Neural cell (in vitro differentiated cells): ENCODE measurements at regions not wholly inside any gene's neighbourhood (a gene's known extent, or its start where the extent isn't known, plus 50 kb on each side); places are given as distances from the start of the nearest gene placed in this dataset.

ENCODE experiments used
- H2AFZ ChIP-seq: fragments of 200-600, 300-800 bp; sonication (generic), shearing (Covaris generic); 2 replicates; pipeline ENCODE4 v1.6.0; 2014; ENCODE audit warnings: low read depth, mild to moderate bottlenecking, antibody characterized with exemption, low read length, moderate library complexity
- H3F3A ChIP-seq: fragments of 200-600 bp; shearing (Covaris generic); 2 replicates; pipeline ENCODE4 v1.6.1; 2016; ENCODE audit warnings: mild to moderate bottlenecking, moderate library complexity, mixed read lengths, antibody characterized with exemption, low read length; ENCODE audit not compliant: insufficient read depth, poor library complexity, severe bottlenecking
- H3K27ac ChIP-seq: fragments of 200-600, 300-800 bp; sonication (generic), shearing (Covaris generic); 2 replicates; pipeline ENCODE4 v1.5.1; 2014; ENCODE audit warnings: mild to moderate bottlenecking, low read length, moderate library complexity
- H3K27me3 ChIP-seq: fragments of 300-800, 200-600 bp; sonication (generic), shearing (Covaris generic); 2 replicates; pipeline ENCODE4 v1.6.0; 2014; ENCODE audit warnings: mild to moderate bottlenecking, low read depth, low read length, moderate library complexity; ENCODE audit not compliant: insufficient read depth
- H3K36me3 ChIP-seq: fragments of 300-800, 200-600 bp; sonication (generic), shearing (Covaris generic); 2 replicates; pipeline ENCODE4 v1.5.1; 2014; ENCODE audit warnings: mild to moderate bottlenecking, antibody characterized with exemption, low read length, moderate library complexity; ENCODE audit not compliant: insufficient read depth
- H3K4me2 ChIP-seq: fragments of 300-800, 200-600 bp; sonication (generic), shearing (Covaris generic); 2 replicates; pipeline ENCODE4 v1.6.0; 2014; ENCODE audit warnings: mild to moderate bottlenecking, low read length
- H3K4me3 ChIP-seq: fragments of 300-800, 200-600 bp; sonication (generic), shearing (Covaris generic); 2 replicates; pipeline ENCODE4 v1.5.1; 2014; ENCODE audit warnings: mild to moderate bottlenecking, low read length, moderate library complexity
- H3K79me2 ChIP-seq: fragments of 200-600 bp; shearing (Covaris generic); replicated peaks from 2 replicates; pipeline ENCODE4 v1.6.0; 2014; ENCODE audit warnings: mild to moderate bottlenecking, low read length, moderate library complexity; ENCODE audit not compliant: insufficient read depth
- H3K9ac ChIP-seq: fragments of 300-800, 200-600 bp; sonication (generic), shearing (Covaris generic); 2 replicates; pipeline ENCODE4 v1.6.1; 2016; ENCODE audit warnings: mild to moderate bottlenecking, low read length, mixed read lengths
- H3K9me2 ChIP-seq: fragments of 200-600 bp; shearing (Covaris generic); 2 replicates; pipeline ENCODE4 v1.6.1; 2016; ENCODE audit warnings: mild to moderate bottlenecking, low read length, mixed read lengths; ENCODE audit not compliant: insufficient read depth
- H3K9me3 ChIP-seq: fragments of 200-600, 300-800 bp; sonication (generic), shearing (Covaris generic); 2 replicates; pipeline ENCODE4 v1.6.1; 2016; ENCODE audit warnings: mild to moderate bottlenecking, mixed run types, low read length, moderate library complexity, mixed read lengths
- H4K20me1 ChIP-seq: fragments of 200-600 bp; shearing (Covaris generic); 2 replicates; pipeline ENCODE4 v1.6.1; 2016; ENCODE audit warnings: mild to moderate bottlenecking, mixed run types; ENCODE audit not compliant: insufficient read depth
- EP300 ChIP-seq: fragments of 450-650 bp; conservative IDR thresholded peaks from 2 replicates; pipeline ENCODE4 v1.6.1; 2014; ENCODE audit warnings: antibody characterized with exemption, mild to moderate bottlenecking, moderate library complexity; ENCODE audit not compliant: poor library complexity, severe bottlenecking
- EZH2 ChIP-seq: fragments of 200-600, 300-800 bp; shearing (Covaris generic), sonication (generic); IDR thresholded peaks from 2 replicates; pipeline ENCODE4 v1.6.1; 2014; ENCODE audit warnings: antibody characterized with exemption, low read length, borderline replicate concordance, mild to moderate bottlenecking; ENCODE audit not compliant: insufficient read depth, poor library complexity, severe bottlenecking
- MXI1 ChIP-seq: fragments of 450-650 bp; conservative IDR thresholded peaks from 2 replicates; pipeline ENCODE4 v1.6.1; 2014; ENCODE audit warnings: antibody characterized with exemption, mild to moderate bottlenecking; ENCODE audit not compliant: poor library complexity, severe bottlenecking
- POLR2AphosphoS5 ChIP-seq: IDR thresholded peaks from 2 replicates; pipeline ENCODE4 v1.6.1; 2012
- RAD21 ChIP-seq: fragments of 450-650 bp; conservative IDR thresholded peaks from 2 replicates; pipeline ENCODE4 v1.6.1; 2014; ENCODE audit warnings: antibody characterized with exemption, mild to moderate bottlenecking, moderate library complexity
- SMC3 ChIP-seq: fragments of 450-650 bp; conservative IDR thresholded peaks from 2 replicates; pipeline ENCODE4 v1.6.1; 2014; ENCODE audit warnings: antibody characterized with exemption, mild to moderate bottlenecking, moderate library complexity; ENCODE audit not compliant: poor library complexity
- TAF1 ChIP-seq: IDR thresholded peaks from 2 replicates; pipeline ENCODE4 v1.6.1; 2012; ENCODE audit warnings: low read depth
- TF ChIP-seq, protein P1 (sequence below): fragments of 450-650 bp; IDR thresholded peaks from 2 replicates; pipeline ENCODE4 v1.5.1; 2014; ENCODE audit warnings: antibody characterized with exemption, mild to moderate bottlenecking, moderate library complexity; ENCODE audit not compliant: poor library complexity, severe bottlenecking
- TF ChIP-seq, protein P2 (sequence below): IDR thresholded peaks from 2 replicates; pipeline ENCODE4 v1.6.1; 2012; ENCODE audit warnings: borderline replicate concordance

DNA sequence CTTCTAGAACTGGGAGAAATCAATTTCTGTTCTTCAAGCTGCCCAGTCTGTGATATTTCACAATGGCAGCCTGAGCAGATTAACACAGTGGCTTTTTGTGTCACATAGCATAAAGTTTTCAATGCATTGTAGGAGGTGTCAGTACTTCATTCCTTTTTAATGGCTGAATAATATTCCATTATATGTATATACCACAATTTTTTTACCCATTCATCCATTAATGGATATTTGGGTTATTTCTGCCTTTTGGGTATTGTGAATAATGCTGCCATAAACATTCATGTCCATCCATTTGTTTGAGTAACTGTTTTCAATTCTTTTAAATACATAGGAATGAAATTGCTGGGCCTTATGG, 191.5 kb downstream of the SETD4 start:
- H2AFZ ChIP-seq = no peak overlapping the region
- no peaks in the 10 kb centered on the region for H3K27me3 ChIP-seq
- no peaks in the 10 kb centered on the region for H3K36me3 ChIP-seq
- no peaks in the 10 kb centered on the region for H4K20me1 ChIP-seq
- no peak overlapping the region for H3K4me2 ChIP-seq
- H3K27ac ChIP-seq = no peak overlapping the region
- no peaks in the 10 kb centered on the region for H3F3A ChIP-seq
- H3K9me2 ChIP-seq = no peaks in the 10 kb centered on the region
- H3K4me3 ChIP-seq = no peak overlapping the region
- no peak overlapping the region for H3K9ac ChIP-seq
- no peaks in the 10 kb centered on the region for H3K79me2 ChIP-seq
- TF ChIP-seq SMC3 (no peak), POLR2AphosphoS5 (no peak), TAF1 (no peak), EZH2 (no peak), RAD21 (no peak), MXI1 (no peak)
- TF ChIP-seq, protein P1, sequence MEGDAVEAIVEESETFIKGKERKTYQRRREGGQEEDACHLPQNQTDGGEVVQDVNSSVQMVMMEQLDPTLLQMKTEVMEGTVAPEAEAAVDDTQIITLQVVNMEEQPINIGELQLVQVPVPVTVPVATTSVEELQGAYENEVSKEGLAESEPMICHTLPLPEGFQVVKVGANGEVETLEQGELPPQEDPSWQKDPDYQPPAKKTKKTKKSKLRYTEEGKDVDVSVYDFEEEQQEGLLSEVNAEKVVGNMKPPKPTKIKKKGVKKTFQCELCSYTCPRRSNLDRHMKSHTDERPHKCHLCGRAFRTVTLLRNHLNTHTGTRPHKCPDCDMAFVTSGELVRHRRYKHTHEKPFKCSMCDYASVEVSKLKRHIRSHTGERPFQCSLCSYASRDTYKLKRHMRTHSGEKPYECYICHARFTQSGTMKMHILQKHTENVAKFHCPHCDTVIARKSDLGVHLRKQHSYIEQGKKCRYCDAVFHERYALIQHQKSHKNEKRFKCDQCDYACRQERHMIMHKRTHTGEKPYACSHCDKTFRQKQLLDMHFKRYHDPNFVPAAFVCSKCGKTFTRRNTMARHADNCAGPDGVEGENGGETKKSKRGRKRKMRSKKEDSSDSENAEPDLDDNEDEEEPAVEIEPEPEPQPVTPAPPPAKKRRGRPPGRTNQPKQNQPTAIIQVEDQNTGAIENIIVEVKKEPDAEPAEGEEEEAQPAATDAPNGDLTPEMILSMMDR = no peak
- TF ChIP-seq, protein P2, sequence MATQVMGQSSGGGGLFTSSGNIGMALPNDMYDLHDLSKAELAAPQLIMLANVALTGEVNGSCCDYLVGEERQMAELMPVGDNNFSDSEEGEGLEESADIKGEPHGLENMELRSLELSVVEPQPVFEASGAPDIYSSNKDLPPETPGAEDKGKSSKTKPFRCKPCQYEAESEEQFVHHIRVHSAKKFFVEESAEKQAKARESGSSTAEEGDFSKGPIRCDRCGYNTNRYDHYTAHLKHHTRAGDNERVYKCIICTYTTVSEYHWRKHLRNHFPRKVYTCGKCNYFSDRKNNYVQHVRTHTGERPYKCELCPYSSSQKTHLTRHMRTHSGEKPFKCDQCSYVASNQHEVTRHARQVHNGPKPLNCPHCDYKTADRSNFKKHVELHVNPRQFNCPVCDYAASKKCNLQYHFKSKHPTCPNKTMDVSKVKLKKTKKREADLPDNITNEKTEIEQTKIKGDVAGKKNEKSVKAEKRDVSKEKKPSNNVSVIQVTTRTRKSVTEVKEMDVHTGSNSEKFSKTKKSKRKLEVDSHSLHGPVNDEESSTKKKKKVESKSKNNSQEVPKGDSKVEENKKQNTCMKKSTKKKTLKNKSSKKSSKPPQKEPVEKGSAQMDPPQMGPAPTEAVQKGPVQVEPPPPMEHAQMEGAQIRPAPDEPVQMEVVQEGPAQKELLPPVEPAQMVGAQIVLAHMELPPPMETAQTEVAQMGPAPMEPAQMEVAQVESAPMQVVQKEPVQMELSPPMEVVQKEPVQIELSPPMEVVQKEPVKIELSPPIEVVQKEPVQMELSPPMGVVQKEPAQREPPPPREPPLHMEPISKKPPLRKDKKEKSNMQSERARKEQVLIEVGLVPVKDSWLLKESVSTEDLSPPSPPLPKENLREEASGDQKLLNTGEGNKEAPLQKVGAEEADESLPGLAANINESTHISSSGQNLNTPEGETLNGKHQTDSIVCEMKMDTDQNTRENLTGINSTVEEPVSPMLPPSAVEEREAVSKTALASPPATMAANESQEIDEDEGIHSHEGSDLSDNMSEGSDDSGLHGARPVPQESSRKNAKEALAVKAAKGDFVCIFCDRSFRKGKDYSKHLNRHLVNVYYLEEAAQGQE = no peak
- H3K9me3 ChIP-seq = no peaks in the 10 kb centered on the region

DNA sequence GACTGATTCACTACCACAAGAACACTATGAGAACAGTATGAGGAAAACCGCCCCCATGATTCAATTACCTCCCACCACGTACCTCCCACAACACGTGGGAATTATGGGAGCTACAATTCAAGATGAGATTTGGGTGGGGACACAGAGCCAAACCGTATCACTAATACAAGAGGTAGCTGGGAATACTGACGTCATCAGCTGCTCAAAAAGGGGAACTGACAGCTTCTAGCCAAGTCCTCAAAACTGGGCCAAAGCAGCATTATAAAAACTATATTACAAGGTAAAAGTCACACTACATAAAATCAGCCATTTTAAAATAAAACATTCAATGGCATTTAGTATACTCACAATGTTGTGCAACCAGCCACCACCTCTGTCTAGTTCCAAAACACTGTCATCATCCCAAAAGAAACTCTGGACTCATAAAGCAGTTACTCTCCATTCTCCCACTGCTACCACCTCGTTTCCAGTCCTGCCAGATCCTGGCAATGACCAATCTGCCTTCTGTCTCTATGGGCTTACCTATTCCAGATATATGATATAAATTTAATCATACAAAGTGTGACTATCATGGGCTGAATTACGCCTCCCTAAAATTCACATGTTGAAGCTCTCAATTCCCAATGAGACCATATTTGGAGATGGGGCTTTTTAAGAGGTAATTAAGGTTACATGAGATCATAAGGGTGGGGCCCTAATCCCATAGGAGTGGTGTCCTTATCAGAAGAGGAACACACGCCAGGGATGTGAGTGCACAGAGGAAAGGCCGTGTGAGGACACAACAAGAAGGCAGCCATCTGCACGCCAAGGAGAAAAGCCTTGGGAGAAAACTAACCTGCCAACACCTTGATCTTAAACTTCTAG, 192.1 kb downstream of the SETD4 start:
- no peaks in the 10 kb centered on the region for H3F3A ChIP-seq
- H3K9ac ChIP-seq = no peak overlapping the region
- TF ChIP-seq RAD21 (no peak), SMC3 (no peak), POLR2AphosphoS5 (no peak), MXI1 (no peak), TAF1 (no peak), EP300 (no peak), EZH2 (no peak)
- TF ChIP-seq, protein P1 = no peak
- TF ChIP-seq, protein P2 = no peak
- H3K4me2 ChIP-seq = no peak overlapping the region
- H3K27ac ChIP-seq = no peak overlapping the region
- H3K36me3 ChIP-seq = no peaks in the 10 kb centered on the region
- no peaks in the 10 kb centered on the region for H3K9me3 ChIP-seq
- no peaks in the 10 kb centered on the region for H3K27me3 ChIP-seq
- no peak overlapping the region for H2AFZ ChIP-seq
- H4K20me1 ChIP-seq = no peaks in the 10 kb centered on the region
- no peak overlapping the region for H3K4me3 ChIP-seq
- no peaks in the 10 kb centered on the region for H3K79me2 ChIP-seq
- no peaks in the 10 kb centered on the region for H3K9me2 ChIP-seq
